GM12873 (cell line): ENCODE measurements at regions not wholly inside any gene's neighbourhood (a gene's known extent, or its start where the extent isn't known, plus 50 kb on each side); places are given as distances from the start of the nearest gene placed in this dataset.

Source experiments
- CTCF ChIP-seq: IDR thresholded peaks from 2 replicates; pipeline ENCODE4 v1.5.1; 2012; ENCODE audit warnings: low read depth, mild to moderate bottlenecking, moderate library complexity, low read length, control low read depth; ENCODE audit not compliant: insufficient read depth; ENCODE audit errors: missing control alignments

GRCh38 chr17:56710986-56711385, 117.5 kb downstream of the NOG start:
- TF ChIP-seq CTCF, result no peak

- TF ChIP-seq CTCF, result peak; percentile 85
Observed at GRCh38 chr17:56715613-56716357, 117.9 kb downstream of the C17orf67 start.

- no peak for TF ChIP-seq CTCF
Observed at GRCh38 chr17:56717471-56717870, 116.2 kb downstream of the C17orf67 start.

- no peak for TF ChIP-seq CTCF
Observed at GRCh38 chr17:56718515-56718914, 115.2 kb downstream of the C17orf67 start.

- TF ChIP-seq CTCF, result no peak
Observed at GRCh38 chr17:56723421-56723820, 110.3 kb downstream of the C17orf67 start.

- no peak for TF ChIP-seq CTCF
Observed at GRCh38 chr17:56724664-56725063, 109.1 kb downstream of the C17orf67 start.

- TF ChIP-seq CTCF, result no peak
Observed at GRCh38 chr17:56725144-56725543, 108.6 kb downstream of the C17orf67 start.
